CD14-positive monocyte (primary cell): ENCODE measurements at regions not wholly inside any gene's neighbourhood (a gene's known extent, or its start where the extent isn't known, plus 50 kb on each side); places are given as distances from the start of the nearest gene placed in this dataset.

Source experiments
- DNase-seq, 3 donors: peaks; one replicate each; pipeline ENCODE4 v3.0.0-alpha.2; 2011 to 2022
- H2AFZ ChIP-seq: 2 replicates; pipeline ENCODE4 v1.6.0; 2012; ENCODE audit warnings: mild to moderate bottlenecking, low read depth, low read length, inconsistent platforms; ENCODE audit not compliant: insufficient read depth, poor library complexity, severe bottlenecking
- H3K27ac ChIP-seq, 2 donors: 1 replicate in 1 of 2; 2 replicates in 1 of 2; pipeline ENCODE4 v1.5.1; 2012 to 2013; ENCODE audit warnings: low read length in 2 of 2, control low read depth in 1 of 2, inconsistent platforms in 1 of 2, low read depth in 1 of 2, mild to moderate bottlenecking in 1 of 2
- H3K27me3 ChIP-seq, 2 donors: one replicate each; pipeline versions ENCODE4 v1.6.0 to v1.6.1; 2011 to 2013; ENCODE audit warnings: low read length in 2 of 2; ENCODE audit not compliant: control insufficient read depth in 2 of 2, insufficient read depth in 2 of 2
- H3K36me3 ChIP-seq, 2 donors: replicated peaks in 1 of 2; 1 replicate in 1 of 2; 2 replicates in 1 of 2; pipeline versions ENCODE4 v1.5.1 to v1.6.1; 2012 to 2013; ENCODE audit warnings: low read length in 2 of 2, control low read depth in 1 of 2, inconsistent platforms in 1 of 2, mild to moderate bottlenecking in 1 of 2; ENCODE audit not compliant: insufficient read depth in 2 of 2, control insufficient read depth in 1 of 2
- H3K4me1 ChIP-seq, 2 donors: 1 replicate in 1 of 2; 2 replicates in 1 of 2; pipeline versions ENCODE4 v1.5.1 to v1.6.1; 2012 to 2013; ENCODE audit warnings: low read length in 2 of 2, control low read depth in 1 of 2, inconsistent platforms in 1 of 2, mild to moderate bottlenecking in 1 of 2, moderate library complexity in 1 of 2; ENCODE audit not compliant: insufficient read depth in 2 of 2, control insufficient read depth in 1 of 2
- H3K4me2 ChIP-seq: replicated peaks from 2 replicates; pipeline ENCODE3; 2012; ENCODE audit warnings: low read length, moderate library complexity, mild to moderate bottlenecking; ENCODE audit not compliant: poor library complexity, severe bottlenecking; ENCODE audit errors: extremely low read depth
- H3K4me3 ChIP-seq, 3 experiments: fragments of 200-600 bp in 1 of 3; sonication (generic) in 1 of 3; replicated peaks in 1 of 3; 1 replicate in 2 of 3; 2 replicates in 1 of 3; pipeline ENCODE4 v1.5.1; 2011 to 2013; ENCODE audit warnings: low read length in 3 of 3, mild to moderate bottlenecking in 3 of 3, control low read depth in 2 of 3, low read depth in 2 of 3, inconsistent platforms in 1 of 3, moderate library complexity in 1 of 3
- H3K79me2 ChIP-seq: 2 replicates; pipeline ENCODE4 v1.6.0; 2012; ENCODE audit warnings: mild to moderate bottlenecking, control low read depth, inconsistent platforms, low read length, moderate library complexity; ENCODE audit not compliant: insufficient read depth
- H3K9ac ChIP-seq: 2 replicates; pipeline ENCODE4 v1.6.0; 2017; ENCODE audit warnings: low read length, mild to moderate bottlenecking; ENCODE audit not compliant: insufficient read depth, poor library complexity, severe bottlenecking
- H3K9me3 ChIP-seq, 2 donors: replicated peaks in 1 of 2; 1 replicate in 1 of 2; 2 replicates in 1 of 2; pipeline versions ENCODE4 v1.5.1 to v1.6.1; 2012 to 2013; ENCODE audit warnings: low read length in 2 of 2, control low read depth in 1 of 2; ENCODE audit not compliant: control insufficient read depth in 1 of 2, insufficient read depth in 1 of 2
- H4K20me1 ChIP-seq: 2 replicates; pipeline ENCODE4 v1.6.0; 2012; ENCODE audit warnings: mild to moderate bottlenecking, low read length, control low read depth, moderate library complexity; ENCODE audit not compliant: insufficient read depth
- H3K27ac Mint-ChIP-seq, 7 donors: one replicate each; pipeline ENCODE4 v1.8.0; 2020; ENCODE audit warnings: mild to moderate bottlenecking in 7 of 7, mixed read lengths in 7 of 7, moderate library complexity in 6 of 7, inconsistent platforms in 2 of 7
- H3K27me3 Mint-ChIP-seq, 3 donors: one replicate each; pipeline ENCODE4 v1.8.0; 2021 to 2022; ENCODE audit warnings: low read depth in 3 of 3, mild to moderate bottlenecking in 3 of 3, mixed read lengths in 3 of 3, moderate library complexity in 3 of 3, inconsistent platforms in 1 of 3
- H3K36me3 Mint-ChIP-seq, 2 donors: one replicate each; pipeline ENCODE4 v1.8.0; 2020; ENCODE audit warnings: mixed read lengths in 2 of 2, inconsistent platforms in 1 of 2, mild to moderate bottlenecking in 1 of 2
- H3K4me1 Mint-ChIP-seq: one replicate; pipeline ENCODE4 v1.8.0; 2020; ENCODE audit warnings: mild to moderate bottlenecking, mixed read lengths
- H3K4me3 Mint-ChIP-seq, 2 donors: one replicate each; pipeline ENCODE4 v1.8.0; 2020; ENCODE audit warnings: mild to moderate bottlenecking in 2 of 2, mixed read lengths in 2 of 2, moderate library complexity in 1 of 2
- H3K9me3 Mint-ChIP-seq, 7 donors: one replicate each; pipeline ENCODE4 v1.8.0; 2020 to 2022; ENCODE audit warnings: mixed read lengths in 7 of 7, mild to moderate bottlenecking in 6 of 7, moderate library complexity in 6 of 7, inconsistent platforms in 2 of 7
- WGBS: methylation state at CpG from one replicate; pipeline ENCODE4 v1.1.5; 2013; ENCODE audit warnings: missing lambda C conversion rate; ENCODE audit not compliant: insufficient coverage; 5-methylcytosine and 5-hydroxymethylcytosine counted together
- intact Hi-C, 2 donors: fragments of 100-400 bp; cut with micrococcal nuclease; formaldehyde crosslinking; loops; one replicate each; pipeline versions ENCODE4 v1.15.0 to v1.15.1; 2023
- TF ChIP-seq, protein P1 (sequence below): fragments of 200-600 bp; IDR thresholded peaks from one replicate; pipeline ENCODE4 v1.8.0; 2022; ENCODE audit warnings: antibody characterized with exemption, mild to moderate bottlenecking

DNA sequence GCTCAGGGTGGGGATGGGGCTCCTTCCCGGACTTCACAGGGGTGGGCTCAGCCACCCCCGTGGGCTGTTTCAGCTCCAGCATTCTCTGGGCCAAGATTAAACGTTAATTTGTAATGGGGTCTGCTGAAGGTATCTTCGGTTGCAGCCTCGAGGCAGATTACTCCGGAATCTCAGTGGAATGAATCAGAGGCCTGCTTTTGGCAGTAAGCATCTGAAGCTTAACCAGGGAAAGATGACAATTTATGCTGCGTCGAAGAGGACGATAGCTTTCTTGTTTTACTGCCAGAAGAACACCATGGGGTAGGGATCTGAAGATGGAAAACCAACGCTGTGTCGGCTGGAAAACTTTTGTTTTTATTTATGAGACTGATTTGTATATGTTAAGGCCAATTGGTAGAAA lies 129.2 kb upstream of the MSX1 start:
- H3K27me3 ChIP-seq: no peaks in the 10 kb centered on the region
- H3K27ac ChIP-seq: no peak overlapping the region
- Mint-ChIP-seq H3K36me3 (no peaks in the 10 kb centered on the region), H3K27me3 (peaks cover 0 to 2% (median 2%) of the 10 kb centered on the region in 3 donors), H3K4me1 (no peaks in the 10 kb centered on the region), H3K4me3 (no peak overlapping the region), H3K27ac (no peak overlapping the region), H3K9me3 (peaks cover 6 to 43% (median 35%) of the 10 kb centered on the region in 7 donors)
- peaks cover 29 to 42% of the 10 kb centered on the region in 2 donors for H3K9me3 ChIP-seq
- H3K4me1 ChIP-seq: no peaks in the 10 kb centered on the region
- no peak overlapping the region for H3K4me2 ChIP-seq
- H2AFZ ChIP-seq: no peak overlapping the region
- no peaks in the 10 kb centered on the region for H4K20me1 ChIP-seq
- H3K9ac ChIP-seq: no peak overlapping the region
- no peak for DNase-seq
- TF ChIP-seq, protein P1, sequence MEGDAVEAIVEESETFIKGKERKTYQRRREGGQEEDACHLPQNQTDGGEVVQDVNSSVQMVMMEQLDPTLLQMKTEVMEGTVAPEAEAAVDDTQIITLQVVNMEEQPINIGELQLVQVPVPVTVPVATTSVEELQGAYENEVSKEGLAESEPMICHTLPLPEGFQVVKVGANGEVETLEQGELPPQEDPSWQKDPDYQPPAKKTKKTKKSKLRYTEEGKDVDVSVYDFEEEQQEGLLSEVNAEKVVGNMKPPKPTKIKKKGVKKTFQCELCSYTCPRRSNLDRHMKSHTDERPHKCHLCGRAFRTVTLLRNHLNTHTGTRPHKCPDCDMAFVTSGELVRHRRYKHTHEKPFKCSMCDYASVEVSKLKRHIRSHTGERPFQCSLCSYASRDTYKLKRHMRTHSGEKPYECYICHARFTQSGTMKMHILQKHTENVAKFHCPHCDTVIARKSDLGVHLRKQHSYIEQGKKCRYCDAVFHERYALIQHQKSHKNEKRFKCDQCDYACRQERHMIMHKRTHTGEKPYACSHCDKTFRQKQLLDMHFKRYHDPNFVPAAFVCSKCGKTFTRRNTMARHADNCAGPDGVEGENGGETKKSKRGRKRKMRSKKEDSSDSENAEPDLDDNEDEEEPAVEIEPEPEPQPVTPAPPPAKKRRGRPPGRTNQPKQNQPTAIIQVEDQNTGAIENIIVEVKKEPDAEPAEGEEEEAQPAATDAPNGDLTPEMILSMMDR: no peak
- no peaks in the 10 kb centered on the region for H3K36me3 ChIP-seq
- no peak overlapping the region for H3K4me3 ChIP-seq
- WGBS: 98% methylated on average over 11 of the region's 11 CpGs
- no peaks in the 10 kb centered on the region for H3K79me2 ChIP-seq
- intact Hi-C loops: no loop called here

GRCh38 chr4:4729206-4729605 lies 130.3 kb upstream of the MSX1 start:
- no peaks in the 10 kb centered on the region for H3K36me3 ChIP-seq
- H3K27ac Mint-ChIP-seq: no peak overlapping the region
- H3K9me3 ChIP-seq: peaks cover 39 to 47% of the 10 kb centered on the region in 2 donors
- H3K4me1 Mint-ChIP-seq: no peaks in the 10 kb centered on the region
- intact Hi-C loops: no loop called here
- no peak overlapping the region for H3K27ac ChIP-seq
- no peaks in the 10 kb centered on the region for H3K4me1 ChIP-seq
- no peak overlapping the region for H3K4me3 ChIP-seq
- no peak overlapping the region for H3K9ac ChIP-seq
- WGBS: 97% methylated on average over 6 of the region's 7 CpGs
- no peaks in the 10 kb centered on the region for H3K79me2 ChIP-seq
- peaks cover 6 to 52% (median 41%) of the 10 kb centered on the region in 7 donors for H3K9me3 Mint-ChIP-seq
- H4K20me1 ChIP-seq: no peaks in the 10 kb centered on the region
- no peak overlapping the region for H3K4me3 Mint-ChIP-seq
- no peak overlapping the region for H3K4me2 ChIP-seq
- peaks cover 0 to 2% (median 2%) of the 10 kb centered on the region in 3 donors for H3K27me3 Mint-ChIP-seq
- TF ChIP-seq, protein P1: no peak
- H3K36me3 Mint-ChIP-seq: no peaks in the 10 kb centered on the region
- H2AFZ ChIP-seq: no peak overlapping the region
- H3K27me3 ChIP-seq: no peaks in the 10 kb centered on the region
- no peak for DNase-seq
